Small intestine (tissue), 7 donors: ENCODE measurements at regions not wholly inside any gene's neighbourhood (a gene's known extent, or its start where the extent isn't known, plus 50 kb on each side); places are given as distances from the start of the nearest gene placed in this dataset.
"Not testable (repeated sequence)": the region's sequence is repeated elsewhere in the genome, so short reads cannot be mapped to it uniquely, and the experiment has no call there.

Source experiments
- DNase-seq, 2 donors: peaks; one replicate each; pipeline versions ENCODE4 v3.0.0 to v3.0.0-alpha.2; 2013
- FAIRE-seq: peaks from 2 replicates; lab custom pipeline; 2012; peaks lifted over from hg19 to GRCh38; lab: Jason Lieb, UNC
- H3K27ac ChIP-seq, 3 donors: one replicate each; pipeline ENCODE4 v1.5.1; 2013; ENCODE audit warnings: low read length in 2 of 3, mild to moderate bottlenecking in 2 of 3, control low read depth in 1 of 3, inconsistent platforms in 1 of 3, low read depth in 1 of 3, moderate library complexity in 1 of 3
- H3K27me3 ChIP-seq, 3 donors: one replicate each; pipeline ENCODE4 v1.6.1; 2013; ENCODE audit warnings: low read length in 3 of 3, inconsistent platforms in 1 of 3; ENCODE audit not compliant: control insufficient read depth in 3 of 3, insufficient read depth in 3 of 3
- H3K36me3 ChIP-seq, 3 donors: one replicate each; pipeline ENCODE4 v1.6.1; 2013; ENCODE audit warnings: low read length in 3 of 3, inconsistent platforms in 1 of 3, low read depth in 1 of 3, mild to moderate bottlenecking in 1 of 3, moderate library complexity in 1 of 3; ENCODE audit not compliant: control insufficient read depth in 3 of 3, insufficient read depth in 2 of 3
- H3K4me1 ChIP-seq, 3 donors: one replicate each; pipeline ENCODE4 v1.6.1; 2013; ENCODE audit warnings: low read length in 2 of 3, inconsistent platforms in 1 of 3, low read depth in 1 of 3, mild to moderate bottlenecking in 1 of 3, moderate library complexity in 1 of 3; ENCODE audit not compliant: control insufficient read depth in 3 of 3, insufficient read depth in 2 of 3
- H3K4me3 ChIP-seq, 3 donors: one replicate each; pipeline ENCODE4 v1.5.1; 2013; ENCODE audit warnings: low read length in 3 of 3, control low read depth in 1 of 3, inconsistent platforms in 1 of 3, low read depth in 1 of 3, mild to moderate bottlenecking in 1 of 3, moderate library complexity in 1 of 3
- H3K9me3 ChIP-seq, 2 donors: one replicate each; pipeline ENCODE4 v1.6.1; 2013; ENCODE audit warnings: low read depth in 1 of 2, low read length in 1 of 2; ENCODE audit not compliant: control insufficient read depth in 2 of 2, insufficient read depth in 1 of 2
- WGBS, 3 donors: extraction: QIAGEN DNeasy Blood & Tissue Kit; methylation state at CpG; one replicate each; pipeline ENCODE4 v1.1.7; 2013; 5-methylcytosine and 5-hydroxymethylcytosine counted together
- donor health status: healthy with polysubstance abuse.
- donor health status: control.
- donor health status: control.
- donor health status: Bipolar disorder and iron deficiency.
- donor health status: healthy.

DNA sequence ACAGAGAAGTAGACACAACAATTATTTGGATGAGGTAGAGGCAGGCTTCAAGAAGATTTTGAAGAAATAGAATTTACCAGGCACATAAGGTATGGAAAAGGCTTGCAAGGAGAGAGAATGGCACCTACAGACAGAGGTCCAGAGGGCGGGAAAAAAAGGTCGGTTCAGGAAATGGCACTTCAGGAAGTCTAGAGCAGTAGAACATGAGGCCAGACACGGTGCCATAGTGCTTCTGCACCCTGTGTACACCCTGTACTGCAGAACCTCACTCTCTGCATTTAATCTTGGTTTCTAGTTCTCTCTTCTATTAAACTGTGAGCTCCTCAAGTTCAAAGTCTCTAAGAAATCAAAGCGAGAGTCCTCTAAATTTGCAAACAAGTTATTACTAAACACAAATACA, 113.4 kb upstream of the C2CD4B start:
- WGBS, 3 donors = 63 to 77% (median 70%) methylated on average over 4 of the region's 4 CpGs
- no peak overlapping the region for H3K4me3 ChIP-seq
- no peaks in the 10 kb centered on the region for H3K36me3 ChIP-seq
- H3K27me3 ChIP-seq = peaks cover 0 to 1% (median 0%) of the 10 kb centered on the region in 3 donors
- no peak overlapping the region for H3K27ac ChIP-seq
- no peaks in the 10 kb centered on the region for H3K4me1 ChIP-seq
- no peak for DNase-seq
- FAIRE-seq = no peak
- no peaks in the 10 kb centered on the region for H3K9me3 ChIP-seq

GRCh38 chr15:62279041-62279440, 114.0 kb upstream of the C2CD4B start:
- H3K9me3 ChIP-seq = no peaks in the 10 kb centered on the region
- H3K36me3 ChIP-seq = no peaks in the 10 kb centered on the region
- no peak overlapping the region for H3K4me3 ChIP-seq
- DNase-seq (no peak), FAIRE-seq (no peak)
- WGBS, 3 donors = 79 to 95% (median 93%) methylated on average over 5 of the region's 5 CpGs
- H3K27ac ChIP-seq = no peak overlapping the region
- H3K27me3 ChIP-seq = peaks cover 0 to 1% (median 0%) of the 10 kb centered on the region in 3 donors
- H3K4me1 ChIP-seq = no peaks in the 10 kb centered on the region

- WGBS, 3 donors = 27 to 72% (median 43%) methylated on average over 5 of the region's 5 CpGs
- Histone ChIP-seq H3K27me3 (peaks cover 0 to 1% (median 0%) of the 10 kb centered on the region in 3 donors), H3K27ac (no peak overlapping the region), H3K4me3 (no peak overlapping the region), H3K9me3 (no peaks in the 10 kb centered on the region), H3K4me1 (no peaks in the 10 kb centered on the region), H3K36me3 (no peaks in the 10 kb centered on the region)
- FAIRE-seq (no peak), DNase-seq (peak; percentile 8 to 40)
Measured at GRCh38 chr15:62280625-62281024, 115.5 kb upstream of the C2CD4B start.

GRCh38 chr15:62281801-62282200, 116.7 kb upstream of the C2CD4B start:
- not testable (repeated sequence) for H3K27ac ChIP-seq, FAIRE-seq, H3K9me3 ChIP-seq, H3K27me3 ChIP-seq, H3K4me1 ChIP-seq, DNase-seq, H3K36me3 ChIP-seq, H3K4me3 ChIP-seq
- 90 to 91% (median 91%) methylated on average over 8 of the region's 8 CpGs for WGBS, 3 donors

GRCh38 chr15:62287066-62287857, 122.2 kb upstream of the C2CD4B start:
- DNase-seq = no peak
- 66 to 71% (median 67%) methylated on average over 4 of the region's 4 CpGs for WGBS, 3 donors
- no peak for FAIRE-seq
- Histone ChIP-seq H3K27me3 (no peaks in the 10 kb centered on the region), H3K27ac (no peak overlapping the region), H3K4me3 (no peak overlapping the region), H3K36me3 (no peaks in the 10 kb centered on the region), H3K9me3 (no peaks in the 10 kb centered on the region), H3K4me1 (no peaks in the 10 kb centered on the region)

GRCh38 chr15:62288361-62289017, 123.4 kb upstream of the C2CD4B start:
- Histone ChIP-seq H3K27ac (no peak overlapping the region), H3K27me3 (no peaks in the 10 kb centered on the region), H3K9me3 (no peaks in the 10 kb centered on the region), H3K4me3 (no peak overlapping the region), H3K4me1 (no peaks in the 10 kb centered on the region), H3K36me3 (no peaks in the 10 kb centered on the region)
- WGBS, 3 donors = 78 to 80% (median 80%) methylated on average over 6 of the region's 6 CpGs
- FAIRE-seq (no peak), DNase-seq (no peak)

DNA sequence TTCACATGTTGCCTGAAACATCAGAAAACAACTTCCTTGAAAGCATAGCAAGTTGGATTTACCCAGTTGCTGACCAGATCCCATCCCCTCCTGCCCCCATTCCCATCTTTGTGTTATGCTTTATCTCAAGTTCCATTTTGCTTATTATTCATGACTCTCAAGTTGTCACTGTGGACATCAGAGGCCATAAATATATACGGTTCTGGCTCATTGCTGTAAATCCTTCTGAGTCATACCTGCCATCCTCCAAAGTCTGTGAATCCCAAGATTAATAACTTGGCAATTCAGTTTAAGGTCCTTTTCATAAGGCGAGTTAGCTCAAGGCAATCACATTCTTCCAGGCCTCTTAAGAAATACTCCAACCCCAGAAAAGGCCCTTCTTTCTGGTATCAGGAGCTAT, 126.2 kb upstream of the C2CD4B start:
- Histone ChIP-seq H3K36me3 (no peaks in the 10 kb centered on the region), H3K4me3 (no peak overlapping the region), H3K9me3 (no peaks in the 10 kb centered on the region), H3K27me3 (peaks cover 0 to 2% (median 0%) of the 10 kb centered on the region in 3 donors), H3K4me1 (no peaks in the 10 kb centered on the region), H3K27ac (no peak overlapping the region)
- no peak for DNase-seq
- no peak for FAIRE-seq
- WGBS, 3 donors = 44 to 67% (median 57%) methylated on average over 2 of the region's 2 CpGs

DNA sequence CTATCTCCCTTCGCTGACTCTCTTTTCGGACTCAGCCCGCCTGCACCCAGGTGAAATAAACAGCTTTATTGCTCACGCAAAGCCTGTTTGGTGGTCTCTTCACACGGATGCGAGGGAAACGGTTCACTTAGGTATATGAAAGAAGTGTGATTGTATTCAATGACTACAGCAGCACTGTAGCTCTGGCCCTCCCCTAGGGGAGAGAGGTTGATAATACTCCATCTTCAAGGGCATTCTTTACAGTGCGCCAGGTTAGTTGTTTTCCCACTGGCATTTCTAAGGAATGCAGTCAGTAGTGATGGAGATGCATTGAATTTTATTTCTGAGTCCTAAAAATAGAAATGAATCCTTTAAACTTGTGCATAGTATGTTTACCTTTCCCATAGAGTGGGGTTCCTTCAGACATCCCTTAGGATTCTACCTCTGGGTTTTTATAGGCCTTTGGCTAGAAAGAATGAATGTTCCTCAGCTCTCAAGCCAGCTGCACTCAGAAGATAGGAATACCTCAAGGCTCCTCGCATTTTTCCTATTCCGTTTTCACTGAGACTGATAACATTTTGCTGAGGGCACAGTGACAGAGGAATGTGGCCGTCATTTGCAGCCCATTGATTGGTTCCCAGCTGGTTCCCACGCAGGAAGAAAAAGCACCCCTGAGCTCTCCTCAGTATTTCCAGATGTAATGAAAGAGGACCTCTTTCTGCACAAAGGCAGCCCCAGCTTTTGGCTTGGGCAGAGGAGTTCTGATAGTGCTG, 131.8 kb upstream of the C2CD4B start:
- peaks cover 0 to 4% (median 0%) of the 10 kb centered on the region in 3 donors for H3K27me3 ChIP-seq
- no peaks in the 10 kb centered on the region for H3K36me3 ChIP-seq
- no peak overlapping the region for H3K4me3 ChIP-seq
- H3K27ac ChIP-seq = no peak overlapping the region
- H3K4me1 ChIP-seq = no peaks in the 10 kb centered on the region
- DNase-seq (no peak), FAIRE-seq (no peak)
- WGBS, 3 donors = 76 to 86% (median 81%) methylated on average over 12 of the region's 12 CpGs
- H3K9me3 ChIP-seq = no peaks in the 10 kb centered on the region
